Loucy (cell line): ENCODE measurements at regions not wholly inside any gene's neighbourhood (a gene's known extent, or its start where the extent isn't known, plus 50 kb on each side); places are given as distances from the start of the nearest gene placed in this dataset.

ENCODE experiments used
- CTCF ChIP-seq: fragments of 200-600 bp; sonication (generic); conservative IDR thresholded peaks from 2 replicates; pipeline ENCODE4 v1.5.1; 2014; ENCODE audit warnings: mild to moderate bottlenecking, antibody characterized with exemption, low read length
- EZH2phosphoT487 ChIP-seq: fragments of 200-600 bp; IDR thresholded peaks from 2 replicates; pipeline ENCODE4 v1.6.1; 2018; ENCODE audit warnings: antibody characterized with exemption, mild to moderate bottlenecking, moderate library complexity, borderline replicate concordance

DNA sequence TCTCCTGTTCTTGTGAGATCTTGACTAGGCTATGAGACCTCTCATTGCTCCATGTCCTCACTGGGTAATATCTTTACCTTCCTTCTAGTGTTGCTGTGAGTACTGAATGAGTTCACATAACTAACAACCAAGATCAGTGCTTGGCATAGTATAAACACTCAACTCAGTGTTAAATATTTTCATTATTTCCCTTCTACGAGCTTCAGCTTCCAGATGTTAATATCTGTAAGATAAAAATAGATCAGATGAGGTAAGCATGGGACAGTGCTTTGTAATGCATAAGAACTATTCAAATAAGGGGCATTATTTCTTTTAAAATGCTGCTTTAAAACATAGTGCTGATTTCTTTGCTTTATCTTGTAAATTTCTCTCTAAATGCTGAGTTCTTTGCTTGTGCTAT lies 130.8 kb downstream of the DIPK2A start:
- TF ChIP-seq CTCF (no peak), EZH2phosphoT487 (no peak)
